ENCODE measurements at regions not wholly inside any gene's neighbourhood (a gene's known extent, or its start where the extent isn't known, plus 50 kb on each side); places are given as distances from the start of the nearest gene placed in this dataset.
A peak's percentile ranks its signal among the peaks of the same experiment; 100 is the strongest.

GRCh38 chr22:46076651-46077339 lies 73.5 kb upstream of the PPARA start:
- 12 to 21% (median 20%) methylated on average over 13 to 23 of the region's 23 CpGs for WGBS, 4 donors
- TF ChIP-seq CTCF (IDR thresholded peaks at IDR 0.05) (no peak), POLR2A (IDR thresholded peaks at IDR 0.05) (peak in 1 of 2 donors; percentile 52)
- peak in 6 of 7 donors; percentile 54 to 74 (median 68) for DNase-seq
- H3K27ac ChIP-seq = peak overlapping the region; percentile 80 to 98 (median 97)
- peaks cover 63 to 72% of the 10 kb centered on the region in 2 donors for H3K4me1 ChIP-seq (replicated peaks in 1 of 2)
- peaks cover 0 to 7% of the 10 kb centered on the region in 2 donors for H3K36me3 ChIP-seq (replicated peaks in 1 of 2)
- no peaks in the 10 kb centered on the region for H3K27me3 ChIP-seq
- H3K9me3 ChIP-seq (replicated peaks in 1 of 3) = no peaks in the 10 kb centered on the region
- peak overlapping the region in 1 of 4 donors; percentile 58 for H3K4me3 ChIP-seq
- intact Hi-C loops (cut with DNase I) = loop anchor here (5.0 to 10.0 kb wide), 2 partner anchors 36 to 62 kb away; no protein-coding TSS in a partner anchor

GRCh38 chr22:46077669-46078099 lies 72.6 kb upstream of the PPARA start:
- TF ChIP-seq POLR2A (IDR thresholded peaks at IDR 0.05) (no peak), CTCF (IDR thresholded peaks at IDR 0.05) (no peak)

GRCh38 chr22:46078241-46079092 lies 71.9 kb upstream of the PPARA start:
- no peaks in the 10 kb centered on the region for H3K27me3 ChIP-seq
- no peaks in the 10 kb centered on the region for H3K9me3 ChIP-seq (replicated peaks in 1 of 3)
- peak; percentile 76 to 95 (median 91) for DNase-seq
- H3K36me3 ChIP-seq (replicated peaks in 1 of 2) = peaks cover 0 to 7% of the 10 kb centered on the region in 2 donors
- 13 to 26% (median 22%) methylated on average over 23 to 40 of the region's 40 CpGs for WGBS, 4 donors
- H3K27ac ChIP-seq = peak overlapping the region; percentile 80 to 98 (median 97)
- TF ChIP-seq CTCF (IDR thresholded peaks at IDR 0.05) (no peak), POLR2A (IDR thresholded peaks at IDR 0.05) (peak in 1 of 2 donors; percentile 73)
- H3K4me3 ChIP-seq = peak overlapping the region in 1 of 4 donors; percentile 58
- peaks cover 72 to 88% of the 10 kb centered on the region in 2 donors for H3K4me1 ChIP-seq (replicated peaks in 1 of 2)
- intact Hi-C loops (cut with DNase I) = loop anchor here (5.0 to 10.0 kb wide), 2 partner anchors 34 to 64 kb away; no protein-coding TSS in a partner anchor

More at GRCh38 chr22:46077669-46078099, 72.6 kb upstream of the PPARA start:
- Histone ChIP-seq H3K27ac (peak overlapping the region; percentile 80 to 98 (median 97)), H3K4me1 (replicated peaks in 1 of 2) (peaks cover 70 to 80% of the 10 kb centered on the region in 2 donors), H3K27me3 (no peaks in the 10 kb centered on the region), H3K36me3 (replicated peaks in 1 of 2) (peaks cover 0 to 7% of the 10 kb centered on the region in 2 donors), H3K9me3 (replicated peaks in 1 of 3) (no peaks in the 10 kb centered on the region), H3K4me3 (peak overlapping the region in 1 of 4 donors; percentile 58)
- 13 to 28% (median 25%) methylated on average over 12 of the region's 12 CpGs for WGBS, 4 donors
- intact Hi-C loops (cut with DNase I) = loop anchor here (5.0 to 10.0 kb wide), 2 partner anchors 35 to 63 kb away; no protein-coding TSS in a partner anchor
- DNase-seq = peak in 6 of 7 donors; percentile 25 to 54 (median 36)

Data from adrenal gland (tissue), 9 donors.